Trophoblast cell (in vitro differentiated cells and primary cell): ENCODE measurements at regions not wholly inside any gene's neighbourhood (a gene's known extent, or its start where the extent isn't known, plus 50 kb on each side); places are given as distances from the start of the nearest gene placed in this dataset.
"Not testable (repeated sequence)": the region's sequence is repeated elsewhere in the genome, so short reads cannot be mapped to it uniquely, and the experiment has no call there.

Experiments
- DNase-seq, 2 donors: peaks; one replicate each; pipeline ENCODE4 v3.0.0-alpha.2; 2016
- H2AFZ ChIP-seq: 2 replicates; pipeline ENCODE4 v1.6.1; 2013; ENCODE audit warnings: low read length, moderate library complexity, mild to moderate bottlenecking; ENCODE audit not compliant: insufficient read depth, poor library complexity
- H2AK5ac ChIP-seq: 2 replicates; pipeline ENCODE4 v1.6.1; 2013; ENCODE audit warnings: mild to moderate bottlenecking, low read length
- H2BK120ac ChIP-seq: 2 replicates; pipeline ENCODE4 v1.6.1; 2013; ENCODE audit warnings: low read length, mild to moderate bottlenecking, moderate library complexity; ENCODE audit not compliant: insufficient read depth, poor library complexity
- H2BK12ac ChIP-seq: 2 replicates; pipeline ENCODE4 v1.6.1; 2013; ENCODE audit warnings: mild to moderate bottlenecking, low read length, moderate library complexity
- H2BK5ac ChIP-seq: 2 replicates; pipeline ENCODE4 v1.6.1; 2013; ENCODE audit warnings: low read length, low read depth, moderate library complexity, mild to moderate bottlenecking; ENCODE audit not compliant: poor library complexity
- H3K14ac ChIP-seq: 2 replicates; pipeline ENCODE4 v1.6.1; 2013; ENCODE audit warnings: mild to moderate bottlenecking, low read length
- H3K18ac ChIP-seq: 2 replicates; pipeline ENCODE4 v1.6.1; 2013; ENCODE audit warnings: mild to moderate bottlenecking, low read length
- H3K23ac ChIP-seq: 2 replicates; pipeline ENCODE4 v1.6.1; 2013; ENCODE audit warnings: low read length
- H3K27ac ChIP-seq: 2 replicates; pipeline ENCODE4 v1.5.1; 2013; ENCODE audit warnings: low read depth, mild to moderate bottlenecking, inconsistent platforms, low read length, moderate library complexity
- H3K27me3 ChIP-seq: 2 replicates; pipeline ENCODE4 v1.6.1; 2013; ENCODE audit warnings: inconsistent platforms, mild to moderate bottlenecking, low read length, moderate library complexity; ENCODE audit not compliant: insufficient read depth
- H3K36me3 ChIP-seq, 2 experiments: 1 replicate in 1 of 2; 2 replicates in 1 of 2; pipeline ENCODE4 v1.6.1; 2013; ENCODE audit warnings: low read length in 2 of 2, mild to moderate bottlenecking in 2 of 2, moderate library complexity in 1 of 2; ENCODE audit not compliant: insufficient read depth in 2 of 2, control insufficient read depth in 1 of 2
- H3K4ac ChIP-seq: 2 replicates; pipeline ENCODE4 v1.6.1; 2013; ENCODE audit warnings: low read depth, mild to moderate bottlenecking, low read length, moderate library complexity
- H3K4me1 ChIP-seq, 2 experiments: 1 replicate in 1 of 2; 2 replicates in 1 of 2; pipeline ENCODE4 v1.6.1; 2013; ENCODE audit warnings: low read length in 2 of 2, mild to moderate bottlenecking in 2 of 2, moderate library complexity in 1 of 2; ENCODE audit not compliant: insufficient read depth in 2 of 2, control insufficient read depth in 1 of 2
- H3K4me2 ChIP-seq: 2 replicates; pipeline ENCODE4 v1.6.1; 2013; ENCODE audit warnings: inconsistent platforms, mild to moderate bottlenecking, low read length, moderate library complexity
- H3K4me3 ChIP-seq: 2 replicates; pipeline ENCODE4 v1.5.1; 2013; ENCODE audit warnings: mild to moderate bottlenecking, low read depth, low read length, inconsistent platforms
- H3K79me1 ChIP-seq: one replicate; pipeline ENCODE4 v1.6.1; 2013; ENCODE audit warnings: low read length
- H3K79me2 ChIP-seq: 2 replicates; pipeline ENCODE4 v1.6.1; 2013; ENCODE audit warnings: low read length, mild to moderate bottlenecking; ENCODE audit not compliant: control insufficient read depth, insufficient read depth, poor library complexity
- H3K9ac ChIP-seq: 2 replicates; pipeline ENCODE4 v1.6.1; 2013; ENCODE audit warnings: mild to moderate bottlenecking, low read length
- H3K9me3 ChIP-seq: 2 replicates; pipeline ENCODE4 v1.6.1; 2013; ENCODE audit warnings: low read depth, mild to moderate bottlenecking, control low read depth, inconsistent platforms, low read length; ENCODE audit not compliant: insufficient read depth
- H4K12ac ChIP-seq: 2 replicates; pipeline ENCODE4 v1.6.1; 2013; ENCODE audit warnings: low read depth, mild to moderate bottlenecking, low read length, moderate library complexity
- H4K8ac ChIP-seq: 2 replicates; pipeline ENCODE4 v1.6.1; 2013; ENCODE audit warnings: low read depth, mild to moderate bottlenecking, low read length, moderate library complexity
- H4K91ac ChIP-seq: one replicate; pipeline ENCODE4 v1.6.1; 2013; ENCODE audit warnings: low read depth, mild to moderate bottlenecking, low read length, moderate library complexity
- WGBS: extraction: QIAGEN DNeasy Blood & Tissue Kit; methylation state at CpG from one replicate; pipeline ENCODE4 v1.1.7; 2013; ENCODE audit warnings: missing lambda C conversion rate; ENCODE audit not compliant: insufficient read length, insufficient coverage; ENCODE audit errors: extremely low coverage; 5-methylcytosine and 5-hydroxymethylcytosine counted together

DNA sequence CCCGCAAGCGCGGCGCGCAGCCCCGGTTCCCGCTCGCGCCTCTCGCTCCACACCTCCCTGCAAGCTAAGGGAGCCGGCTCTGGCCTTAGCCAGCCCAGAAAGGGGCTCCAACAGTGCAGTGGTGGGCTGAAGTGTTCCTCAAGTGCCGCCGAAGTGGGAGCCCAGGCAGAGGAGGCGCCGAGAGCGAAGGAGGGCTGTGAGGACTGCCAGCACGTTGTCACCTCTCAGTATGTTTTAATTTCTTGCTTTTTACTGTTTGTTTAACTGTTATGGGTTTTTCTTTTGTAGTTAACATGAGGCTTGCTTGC lies 1525.7 kb downstream of the SI start:
- H2BK120ac ChIP-seq: no peak overlapping the region
- no peak overlapping the region for H4K91ac ChIP-seq
- no peak overlapping the region for H3K4me2 ChIP-seq
- no CpG with 5 or more reads among the region's 17 CpGs for WGBS
- H2AK5ac ChIP-seq: no peak overlapping the region
- H3K79me1 ChIP-seq: no peaks in the 10 kb centered on the region
- no peak overlapping the region for H4K12ac ChIP-seq
- no peaks in the 10 kb centered on the region for H3K4me1 ChIP-seq
- no peak overlapping the region for H3K18ac ChIP-seq
- H3K14ac ChIP-seq: no peak overlapping the region
- H3K27ac ChIP-seq: no peak overlapping the region
- H3K9me3 ChIP-seq: no peaks in the 10 kb centered on the region
- no peaks in the 10 kb centered on the region for H3K36me3 ChIP-seq
- H3K9ac ChIP-seq: no peak overlapping the region
- H2AFZ ChIP-seq: no peak overlapping the region
- no peak overlapping the region for H3K4ac ChIP-seq
- no peak overlapping the region for H3K4me3 ChIP-seq
- no peaks in the 10 kb centered on the region for H3K79me2 ChIP-seq
- H3K27me3 ChIP-seq: no peaks in the 10 kb centered on the region
- H4K8ac ChIP-seq: no peak overlapping the region
- no peak for DNase-seq
- H3K23ac ChIP-seq: no peak overlapping the region
- H2BK12ac ChIP-seq: no peak overlapping the region
- no peak overlapping the region for H2BK5ac ChIP-seq

DNA sequence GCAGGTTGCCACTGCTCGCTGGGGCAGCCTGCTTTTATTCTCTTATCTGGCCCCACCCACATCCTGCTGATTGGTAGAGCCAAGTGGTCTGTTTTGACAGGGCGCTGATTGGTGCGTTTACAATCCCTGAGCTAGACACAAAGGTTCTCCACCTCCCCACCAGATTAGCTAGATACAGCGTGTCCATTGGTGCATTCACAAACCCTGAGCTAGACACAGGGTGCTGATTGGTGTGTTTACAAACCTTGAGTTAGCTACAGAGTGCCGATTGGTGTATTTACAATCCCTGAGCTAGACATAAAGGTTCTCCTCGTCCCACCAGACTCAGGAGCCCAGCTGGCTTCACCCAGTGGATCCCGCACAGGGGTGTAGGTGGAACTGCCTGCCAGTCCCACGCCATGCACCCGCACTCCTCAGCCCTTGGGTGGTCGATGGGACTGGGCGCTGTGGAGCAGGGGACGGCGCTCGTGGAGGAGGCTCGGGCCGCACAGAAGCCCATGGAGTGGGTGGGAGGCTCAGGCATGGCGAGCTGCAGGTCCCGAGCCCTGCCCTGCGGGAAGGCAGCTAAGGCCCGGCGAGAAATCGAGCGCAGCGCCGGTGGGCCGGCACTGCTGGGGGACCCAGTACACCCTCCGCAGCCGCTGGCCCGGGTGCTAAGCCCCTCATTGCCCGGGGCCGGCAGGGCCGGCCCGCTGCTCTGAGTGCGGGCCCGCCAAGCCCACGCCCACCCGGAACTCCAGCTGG lies 1526.2 kb downstream of the SI start:
- H3K27me3 ChIP-seq, H3K4ac ChIP-seq, H3K14ac ChIP-seq, H3K27ac ChIP-seq, H4K91ac ChIP-seq, H3K4me1 ChIP-seq, DNase-seq, H4K8ac ChIP-seq, H2BK5ac ChIP-seq, H3K79me2 ChIP-seq, H3K79me1 ChIP-seq, H3K36me3 ChIP-seq, H4K12ac ChIP-seq, H3K9ac ChIP-seq, H2BK12ac ChIP-seq, H2AK5ac ChIP-seq, H2AFZ ChIP-seq, H3K18ac ChIP-seq, H3K23ac ChIP-seq, H3K9me3 ChIP-seq, H3K4me3 ChIP-seq, H2BK120ac ChIP-seq, H3K4me2 ChIP-seq: not testable (repeated sequence)
- no CpG with 5 or more reads among the region's 37 CpGs for WGBS

DNA sequence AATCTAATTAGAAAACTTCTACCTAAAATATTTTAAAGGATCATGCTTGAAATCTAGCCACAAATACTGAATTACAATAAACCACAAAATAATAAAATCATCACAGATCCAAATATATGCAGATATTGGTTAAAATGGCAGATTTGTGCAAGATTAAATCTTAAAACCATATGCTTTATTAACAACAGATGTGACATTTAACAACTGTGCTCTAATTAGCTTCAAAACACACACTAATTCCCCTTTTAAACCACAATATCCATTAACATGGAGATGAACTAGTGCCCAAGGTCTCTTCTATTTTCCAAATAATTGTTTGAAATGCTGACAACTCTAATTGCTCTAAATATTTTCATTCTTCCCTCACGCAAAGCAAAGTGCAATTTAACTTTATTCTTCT lies 1530.3 kb downstream of the SI start:
- Histone ChIP-seq H3K4me2 (no peak overlapping the region), H4K12ac (no peak overlapping the region), H4K8ac (no peak overlapping the region), H3K4ac (no peak overlapping the region), H3K79me1 (no peaks in the 10 kb centered on the region), H3K9me3 (no peaks in the 10 kb centered on the region), H3K9ac (no peak overlapping the region), H2AK5ac (no peak overlapping the region), H3K18ac (no peak overlapping the region), H2BK5ac (no peak overlapping the region), H3K23ac (no peak overlapping the region), H2AFZ (no peak overlapping the region), H3K4me1 (no peaks in the 10 kb centered on the region), H2BK120ac (no peak overlapping the region), H3K79me2 (no peaks in the 10 kb centered on the region), H2BK12ac (no peak overlapping the region), H3K36me3 (no peaks in the 10 kb centered on the region), H3K27me3 (no peaks in the 10 kb centered on the region), H4K91ac (no peak overlapping the region), H3K14ac (no peak overlapping the region), H3K27ac (no peak overlapping the region), H3K4me3 (no peak overlapping the region)
- DNase-seq: no peak
- no CpG with 5 or more reads among the region's 1 CpG for WGBS

DNA sequence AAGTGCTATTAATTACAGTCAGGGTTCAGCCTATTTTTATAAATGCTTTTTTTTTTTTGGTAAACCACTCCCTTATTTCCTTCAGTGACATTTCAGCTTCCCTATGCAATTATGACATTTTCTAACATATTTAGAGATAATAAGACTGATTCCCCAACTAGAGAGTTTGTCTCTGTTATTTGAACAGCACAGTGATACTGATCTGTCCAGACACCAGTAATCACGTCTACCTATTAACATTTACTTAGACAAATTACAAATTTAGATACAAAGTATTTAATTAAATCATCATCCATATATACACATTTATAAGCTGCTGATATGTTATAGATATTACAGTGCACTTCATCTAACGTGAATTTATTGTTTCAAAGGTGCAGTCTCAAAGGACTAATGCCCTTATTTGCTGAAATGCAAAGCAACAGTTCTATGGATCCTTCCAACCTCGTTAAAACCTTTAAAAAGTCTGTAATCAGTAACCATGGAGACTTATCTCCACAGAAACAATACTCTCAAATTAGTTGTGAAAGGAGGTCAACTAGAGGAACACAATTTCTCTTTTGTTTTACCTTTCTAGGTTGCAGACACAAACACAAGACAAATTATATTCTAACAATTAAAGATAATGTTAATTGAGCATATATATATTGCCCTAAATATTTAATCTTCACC lies 1531.1 kb downstream of the SI start:
- no peak overlapping the region for H4K91ac ChIP-seq
- H3K27me3 ChIP-seq: no peaks in the 10 kb centered on the region
- H3K4ac ChIP-seq: no peak overlapping the region
- H3K27ac ChIP-seq: no peak overlapping the region
- no peak overlapping the region for H2BK12ac ChIP-seq
- no peaks in the 10 kb centered on the region for H3K79me1 ChIP-seq
- H3K23ac ChIP-seq: no peak overlapping the region
- no peak overlapping the region for H2BK120ac ChIP-seq
- no peak overlapping the region for H2AK5ac ChIP-seq
- H3K4me3 ChIP-seq: no peak overlapping the region
- no peaks in the 10 kb centered on the region for H3K9me3 ChIP-seq
- H3K18ac ChIP-seq: no peak overlapping the region
- no peak overlapping the region for H4K12ac ChIP-seq
- DNase-seq: peak in 1 of 2 donors; percentile 1
- no CpG with 5 or more reads among the region's 3 CpGs for WGBS
- no peak overlapping the region for H3K4me2 ChIP-seq
- H2BK5ac ChIP-seq: no peak overlapping the region
- H3K14ac ChIP-seq: no peak overlapping the region
- H3K79me2 ChIP-seq: no peaks in the 10 kb centered on the region
- H4K8ac ChIP-seq: no peak overlapping the region
- no peak overlapping the region for H2AFZ ChIP-seq
- no peak overlapping the region for H3K9ac ChIP-seq
- no peaks in the 10 kb centered on the region for H3K36me3 ChIP-seq
- no peaks in the 10 kb centered on the region for H3K4me1 ChIP-seq
